H1 (cell line): ENCODE measurements at regions not wholly inside any gene's neighbourhood (a gene's known extent, or its start where the extent isn't known, plus 50 kb on each side); places are given as distances from the start of the nearest gene placed in this dataset.
"Not testable (repeated sequence)": the region's sequence is repeated elsewhere in the genome, so short reads cannot be mapped to it uniquely, and the experiment has no call there.

Experiments
- CTCF ChIA-PET: fragments of 300-600 bp; sonication (Branson Sonifier 250); formaldehyde crosslinking; loops from one replicate; lab custom pipeline; 2021; ENCODE audit not compliant: partially characterized antibody; lab: Charles Lee
- POLR2A ChIA-PET: fragments of 300-600 bp; sonication (Branson Sonifier 250); formaldehyde crosslinking; loops from one replicate; lab custom pipeline; 2021; ENCODE audit warnings: inconsistent platforms; ENCODE audit not compliant: partially characterized antibody; lab: Charles Lee
- DNase-seq, 2 experiments: peaks; one replicate each; pipeline versions ENCODE4 v3.0.0 to v3.0.0-alpha.2; 2010 to 2022; ENCODE audit warnings: low spot score in 2 of 2, low read depth in 1 of 2, mixed read lengths in 1 of 2
- FAIRE-seq: peaks from 2 replicates; lab custom pipeline; 2011; peaks lifted over from hg19 to GRCh38; lab: Jason Lieb, UNC
- H2AFZ ChIP-seq: 2 replicates; pipeline ENCODE4 v1.8.1; 2012; ENCODE audit warnings: low read length, inconsistent platforms
- H2AK5ac ChIP-seq: 2 replicates; pipeline ENCODE4 v1.6.1; 2013; ENCODE audit warnings: low read depth, low read length
- H2BK120ac ChIP-seq: replicated peaks from 2 replicates; pipeline ENCODE3; 2013; ENCODE audit warnings: low read depth, low read length, inconsistent platforms
- H2BK12ac ChIP-seq: 2 replicates; pipeline ENCODE4 v1.6.1; 2013; ENCODE audit warnings: low read depth, low read length
- H2BK15ac ChIP-seq: 2 replicates; pipeline ENCODE4 v1.6.1; 2013; ENCODE audit warnings: low read length
- H2BK20ac ChIP-seq: 2 replicates; pipeline ENCODE4 v1.6.1; 2013; ENCODE audit warnings: low read length
- H2BK5ac ChIP-seq: 2 replicates; pipeline ENCODE4 v1.6.1; 2013; ENCODE audit warnings: low read depth, low read length
- H3K14ac ChIP-seq: 2 replicates; pipeline ENCODE4 v1.6.1; 2013; ENCODE audit warnings: inconsistent platforms; ENCODE audit not compliant: insufficient read length
- H3K18ac ChIP-seq: 2 replicates; pipeline ENCODE4 v1.6.1; 2013; ENCODE audit warnings: low read length; ENCODE audit errors: extremely low read depth
- H3K23ac ChIP-seq: 2 replicates; pipeline ENCODE4 v1.6.1; 2013; ENCODE audit warnings: inconsistent platforms; ENCODE audit not compliant: insufficient read length
- H3K23me2 ChIP-seq: 2 replicates; pipeline ENCODE4 v1.6.1; 2013; ENCODE audit warnings: low read depth, low read length
- H3K27ac ChIP-seq: 2 replicates; pipeline ENCODE4 v1.6.1; 2011; ENCODE audit warnings: low read depth, low read length, inconsistent platforms
- H3K27me3 ChIP-seq, 4 experiments: replicated peaks in 1 of 4; 1 replicate in 1 of 4; 2 replicates in 3 of 4; pipeline versions ENCODE4 v1.6.1 to v1.8.1; 2011 to 2013; ENCODE audit warnings: low read length in 3 of 4, mild to moderate bottlenecking in 3 of 4, inconsistent platforms in 2 of 4, mixed read lengths in 2 of 4, moderate library complexity in 1 of 4; ENCODE audit not compliant: control insufficient read depth in 3 of 4, insufficient read depth in 3 of 4; ENCODE audit errors: extremely low read depth in 1 of 4
- H3K36me3 ChIP-seq, 4 experiments: 2 replicates each; pipeline versions ENCODE4 v1.6.1 to v1.8.1; 2011 to 2013; ENCODE audit warnings: mild to moderate bottlenecking in 4 of 4, low read length in 3 of 4, moderate library complexity in 2 of 4, control low read depth in 1 of 4, inconsistent platforms in 1 of 4; ENCODE audit not compliant: insufficient read depth in 4 of 4, control insufficient read depth in 2 of 4
- H3K4ac ChIP-seq: replicated peaks from 2 replicates; pipeline ENCODE3; 2013; ENCODE audit warnings: low read length, low read depth, mixed read lengths, inconsistent platforms; ENCODE audit not compliant: insufficient read length
- H3K4me1 ChIP-seq, 4 experiments: replicated peaks in 1 of 4; 1 replicate in 1 of 4; 2 replicates in 3 of 4; pipeline versions ENCODE4 v1.6.1 to v1.8.1; 2011 to 2013; ENCODE audit warnings: low read length in 3 of 4, inconsistent platforms in 2 of 4, mixed read lengths in 1 of 4; ENCODE audit not compliant: insufficient read depth in 4 of 4, control insufficient read depth in 3 of 4
- H3K4me2 ChIP-seq, 2 experiments: 2 replicates each; pipeline versions ENCODE4 v1.6.1 to v1.8.1; 2011 to 2013; ENCODE audit warnings: low read depth in 2 of 2, low read length in 2 of 2, control low read depth in 1 of 2, inconsistent platforms in 1 of 2, mild to moderate bottlenecking in 1 of 2; ENCODE audit not compliant: insufficient read depth in 1 of 2
- H3K4me3 ChIP-seq, 4 experiments: fragments of 200-600, 300-600 bp in 1 of 4; sonication (generic), shearing (Covaris generic), sonication (Bioruptor Twin) in 1 of 4; 2 replicates each; pipeline versions ENCODE4 v1.5.1 to v1.8.1; 2011 to 2016; ENCODE audit warnings: low read length in 4 of 4, low read depth in 3 of 4, control low read depth in 2 of 4, inconsistent platforms in 2 of 4, mild to moderate bottlenecking in 2 of 4, mixed read lengths in 1 of 4, moderate library complexity in 1 of 4; ENCODE audit not compliant: insufficient read depth in 2 of 4; ENCODE audit errors: extremely low read depth in 1 of 4
- H3K56ac ChIP-seq: replicated peaks from 2 replicates; pipeline ENCODE3; 2013; ENCODE audit warnings: low read depth, mild to moderate bottlenecking, mixed read lengths, low read length, inconsistent platforms; ENCODE audit not compliant: insufficient read length
- H3K79me1 ChIP-seq: 2 replicates; pipeline ENCODE4 v1.6.1; 2013; ENCODE audit warnings: low read depth, low read length, control low read depth
- H3K79me2 ChIP-seq, 2 experiments: 2 replicates each; pipeline versions ENCODE4 v1.6.1 to v1.8.1; 2012 to 2013; ENCODE audit warnings: low read length in 2 of 2, mild to moderate bottlenecking in 2 of 2, inconsistent platforms in 1 of 2; ENCODE audit not compliant: insufficient read depth in 2 of 2, control insufficient read depth in 1 of 2
- H3K9ac ChIP-seq, 4 experiments: replicated peaks in 1 of 4; 1 replicate in 1 of 4; 2 replicates in 3 of 4; pipeline versions ENCODE4 v1.6.1 to v1.8.1; 2011 to 2013; ENCODE audit warnings: low read depth in 3 of 4, low read length in 3 of 4, control low read depth in 2 of 4, mild to moderate bottlenecking in 2 of 4, moderate library complexity in 2 of 4, inconsistent platforms in 1 of 4; ENCODE audit errors: extremely low read depth in 1 of 4
- H3K9me3 ChIP-seq, 2 experiments: 2 replicates each; pipeline versions ENCODE4 v1.6.1 to v1.8.1; 2012 to 2013; ENCODE audit warnings: mild to moderate bottlenecking in 2 of 2, moderate library complexity in 2 of 2, control low read depth in 1 of 2, inconsistent platforms in 1 of 2, low read depth in 1 of 2, low read length in 1 of 2, mixed read lengths in 1 of 2; ENCODE audit not compliant: insufficient read depth in 2 of 2
- H4K20me1 ChIP-seq, 2 experiments: replicated peaks in 1 of 2; 2 replicates each; pipeline versions ENCODE3 to v1.8.1; 2011 to 2013; ENCODE audit warnings: inconsistent platforms in 2 of 2, low read length in 2 of 2, mild to moderate bottlenecking in 1 of 2; ENCODE audit not compliant: insufficient read depth in 2 of 2, control insufficient read depth in 1 of 2
- H4K5ac ChIP-seq: 2 replicates; pipeline ENCODE4 v1.6.1; 2013; ENCODE audit warnings: low read length, low read depth, mixed read lengths, inconsistent platforms; ENCODE audit not compliant: insufficient read length
- H4K8ac ChIP-seq: 2 replicates; pipeline ENCODE4 v1.8.0; 2013; ENCODE audit warnings: mild to moderate bottlenecking, moderate library complexity, low read length, inconsistent platforms; ENCODE audit not compliant: insufficient read depth; ENCODE audit errors: extremely low read depth
- H4K91ac ChIP-seq: replicated peaks from 2 replicates; pipeline ENCODE3; 2013; ENCODE audit warnings: low read length, mixed read lengths, inconsistent platforms; ENCODE audit not compliant: insufficient read length
- EGR1 ChIP-seq: IDR thresholded peaks from 2 replicates; pipeline ENCODE4 v1.6.1; 2011; ENCODE audit warnings: low read depth, low read length, borderline replicate concordance
- POLR2A ChIP-seq, 2 experiments: IDR thresholded peaks; 1 replicate in 1 of 2; 2 replicates in 1 of 2; pipeline ENCODE4 v1.6.1; 2011; ENCODE audit warnings: low read depth in 2 of 2, low read length in 2 of 2, mild to moderate bottlenecking in 2 of 2; ENCODE audit errors: control extremely low read depth in 1 of 2
- RAD21 ChIP-seq, 2 experiments: IDR thresholded peaks in 1 of 2; conservative IDR thresholded peaks in 1 of 2; 2 replicates each; pipeline ENCODE4 v1.6.1; 2011; ENCODE audit warnings: low read depth in 2 of 2, low read length in 2 of 2, improper control_type of control experiment in 1 of 2, inconsistent platforms in 1 of 2, mild to moderate bottlenecking in 1 of 2, moderate library complexity in 1 of 2
- TBP ChIP-seq: IDR thresholded peaks from 2 replicates; pipeline ENCODE4 v1.6.1; 2011; ENCODE audit warnings: low read depth, low read length, improper control_type of control experiment
- WGBS, 2 experiments: shearing (Covaris generic) in 1 of 2; methylation state at CpG; one replicate each; pipeline versions ENCODE4 v1.1.6 to v1.1.7; 2013 to 2015; ENCODE audit warnings: low lambda C conversion rate in 2 of 2, mixed read lengths in 2 of 2, inconsistent platforms in 1 of 2, low coverage in 1 of 2, missing lambda C conversion rate in 1 of 2; ENCODE audit not compliant: insufficient replicate concordance in 2 of 2, insufficient coverage in 1 of 2, insufficient read length in 1 of 2; ENCODE audit errors: extremely low coverage in 1 of 2, missing lambda C conversion rate in 1 of 2; 5-methylcytosine and 5-hydroxymethylcytosine counted together

DNA sequence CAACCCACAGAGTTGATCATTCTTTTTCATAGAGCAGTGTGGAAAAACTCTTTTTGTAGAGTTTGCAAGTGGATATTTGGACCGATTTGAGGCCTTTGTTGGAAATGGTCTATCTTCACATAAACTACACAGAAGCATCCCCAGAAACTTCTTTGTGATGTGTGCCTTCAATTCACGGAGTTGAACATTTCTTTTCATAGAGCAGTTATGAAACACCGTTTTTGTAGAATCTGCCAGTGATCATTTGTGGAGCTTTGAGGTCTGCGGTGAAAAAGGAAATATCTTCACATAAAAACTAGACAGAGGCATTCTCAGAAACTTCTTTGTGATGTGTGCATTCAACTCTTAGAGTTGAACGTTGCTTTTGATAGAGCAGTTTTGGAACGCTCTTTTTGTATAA, 618.4 kb upstream of the ZNF337 start (continued):
- TF ChIP-seq TBP (no peak), RAD21 (IDR thresholded peaks at IDR 0.05 in 1 of 2, conservative IDR thresholded peaks at IDR 0.05 in 1 of 2; ENCODE audit: low read depth in 2 of 2, low read length in 2 of 2) (no peak), POLR2A (IDR thresholded peaks at IDR 0.05; ENCODE audit: control extremely low read depth in 1 of 2, low read depth in 2 of 2, low read length in 2 of 2) (no peak), EGR1 (no peak)

DNA sequence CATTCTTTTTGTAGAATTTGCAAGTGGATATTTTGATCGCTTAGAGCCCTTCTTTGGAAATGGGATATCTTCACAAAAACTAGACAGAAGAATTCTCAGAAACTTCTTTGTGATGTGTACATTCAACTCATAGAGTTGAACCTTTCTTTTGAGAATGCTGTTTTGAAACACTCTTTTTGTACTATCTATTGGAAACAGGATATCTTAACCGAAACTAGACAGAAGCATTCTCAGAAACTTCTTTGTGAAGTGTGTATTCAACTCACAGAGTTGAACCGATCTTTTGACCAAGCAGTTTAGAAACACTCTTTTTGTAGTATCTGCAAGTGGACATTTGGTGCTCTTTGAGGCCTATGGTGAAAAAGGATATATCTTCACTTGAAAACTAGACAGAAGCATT, 613.1 kb upstream of the ZNF337 start:
- H3K79me1 ChIP-seq, H3K9me3 ChIP-seq, H2BK5ac ChIP-seq, H3K23me2 ChIP-seq, H3K14ac ChIP-seq, H2AK5ac ChIP-seq, DNase-seq, H3K23ac ChIP-seq, CTCF ChIA-PET, H4K5ac ChIP-seq, H3K18ac ChIP-seq, H2BK12ac ChIP-seq, H3K4me1 ChIP-seq, H2BK20ac ChIP-seq, H3K56ac ChIP-seq, POLR2A ChIA-PET, H3K36me3 ChIP-seq, H2BK15ac ChIP-seq, H3K4ac ChIP-seq, H3K27me3 ChIP-seq, H4K8ac ChIP-seq, H3K79me2 ChIP-seq, H3K4me3 ChIP-seq, H2AFZ ChIP-seq, H4K20me1 ChIP-seq, H3K9ac ChIP-seq, H4K91ac ChIP-seq, H3K4me2 ChIP-seq, H3K27ac ChIP-seq, H2BK120ac ChIP-seq, FAIRE-seq: not testable (repeated sequence)
- 97% methylated on average over 3 of the region's 3 CpGs; no CpG with 5 or more reads in 1 of the 2 experiments for WGBS, 2 experiments
